ENCODE measurements at regions not wholly inside any gene's neighbourhood (a gene's known extent, or its start where the extent isn't known, plus 50 kb on each side); places are given as distances from the start of the nearest gene placed in this dataset.

GRCh38 chr9:108015690-108016089 is 526.1 kb upstream of the KLF4 start:
- DNase-seq: no peak

GRCh38 chr9:108014353-108014752 is 524.8 kb upstream of the KLF4 start:
- DNase-seq: no peak

- DNase-seq: no peak
These were observed 523.5 kb upstream of the KLF4 start for GRCh38 chr9:108012886-108013665.

GRCh38 chr9:108012405-108012804 is 522.8 kb upstream of the KLF4 start:
- DNase-seq: no peak

GRCh38 chr9:108003526-108003925 is 514.0 kb upstream of the KLF4 start:
- DNase-seq: no peak

GRCh38 chr9:108002371-108002956 is 512.9 kb upstream of the KLF4 start:
- DNase-seq: no peak

GRCh38 chr9:108001237-108001636 is 511.7 kb upstream of the KLF4 start:
- DNase-seq: no peak

- no peak for DNase-seq
These were observed 510.3 kb upstream of the KLF4 start for GRCh38 chr9:107999890-108000289.

GRCh38 chr9:107999011-107999410 is 509.4 kb upstream of the KLF4 start:
- no peak for DNase-seq

- no peak for DNase-seq
These were observed 505.1 kb upstream of the KLF4 start for GRCh38 chr9:107994648-107995047.

GRCh38 chr9:107992271-107992670 is 502.7 kb upstream of the KLF4 start:
- DNase-seq: no peak

GRCh38 chr9:107991581-107991980 is 502.0 kb upstream of the KLF4 start:
- no peak for DNase-seq

- DNase-seq: no peak
These were observed 500.0 kb upstream of the KLF4 start for GRCh38 chr9:107989544-107989943.

- DNase-seq: no peak
These were observed 499.5 kb upstream of the KLF4 start for GRCh38 chr9:107989099-107989498.

GRCh38 chr9:107984956-107985355 is 495.4 kb upstream of the KLF4 start:
- no peak for DNase-seq

GRCh38 chr9:107983762-107984161 is 494.2 kb upstream of the KLF4 start:
- DNase-seq: no peak

- DNase-seq: no peak
These were observed 493.6 kb upstream of the KLF4 start for GRCh38 chr9:107983181-107983603.

- DNase-seq: no peak
These were observed 493.2 kb upstream of the KLF4 start for GRCh38 chr9:107982745-107983144.

GRCh38 chr9:107982001-107982400 is 492.4 kb upstream of the KLF4 start:
- no peak for DNase-seq

GRCh38 chr9:107980984-107981383 is 491.4 kb upstream of the KLF4 start:
- DNase-seq: no peak

GRCh38 chr9:107976767-107977166 is 487.2 kb upstream of the KLF4 start:
- DNase-seq: no peak

GRCh38 chr9:107975426-107976010 is 485.9 kb upstream of the KLF4 start:
- no peak for DNase-seq

GRCh38 chr9:107973451-107973850 is 483.9 kb upstream of the KLF4 start:
- no peak for DNase-seq

- no peak for DNase-seq
These were observed 482.8 kb upstream of the KLF4 start for GRCh38 chr9:107972346-107972745.
